Activated T-helper 17 cell treated with anti-CD3 and anti-CD28 coated beads, Interleukin-2, amount 50 U/mL, for 72 hours (primary cell): ENCODE measurements at regions not wholly inside any gene's neighbourhood (a gene's known extent, or its start where the extent isn't known, plus 50 kb on each side); places are given as distances from the start of the nearest gene placed in this dataset.

Experiments used
- ATAC-seq: fragments of 150-1000 bp; cut with Tn5 transposase; replicated peaks from 2 replicates; pipeline ENCODE4 v1.10.0; 2021; ENCODE audit warnings: mild to moderate bottlenecking, moderate library complexity
- H3K27ac Mint-ChIP-seq: one replicate; pipeline ENCODE4 v1.8.0; 2022; ENCODE audit warnings: mixed read lengths
- H3K27me3 Mint-ChIP-seq: one replicate; pipeline ENCODE4 v1.8.0; 2022; ENCODE audit warnings: mixed read lengths
- H3K36me3 Mint-ChIP-seq: one replicate; pipeline ENCODE4 v1.8.0; 2022; ENCODE audit warnings: low read depth, mild to moderate bottlenecking, mixed read lengths
- H3K4me1 Mint-ChIP-seq: one replicate; pipeline ENCODE4 v1.8.0; 2022; ENCODE audit warnings: mixed read lengths
- H3K4me3 Mint-ChIP-seq: one replicate; pipeline ENCODE4 v1.8.0; 2022; ENCODE audit warnings: mild to moderate bottlenecking, mixed read lengths
- H3K9me3 Mint-ChIP-seq: one replicate; pipeline ENCODE4 v1.8.0; 2022; ENCODE audit warnings: mixed read lengths

GRCh38 chr5:61719124-61719523, 387.1 kb downstream of the ZSWIM6 start:
- no peak for ATAC-seq
- Mint-ChIP-seq H3K4me1 (no peaks in the 10 kb centered on the region), H3K36me3 (no peaks in the 10 kb centered on the region), H3K27me3 (peaks cover 10% of the 10 kb centered on the region), H3K4me3 (no peak overlapping the region), H3K9me3 (no peaks in the 10 kb centered on the region), H3K27ac (no peak overlapping the region)

- Mint-ChIP-seq H3K27me3 (peaks cover 15% of the 10 kb centered on the region), H3K36me3 (no peaks in the 10 kb centered on the region), H3K27ac (no peak overlapping the region), H3K9me3 (no peaks in the 10 kb centered on the region), H3K4me3 (no peak overlapping the region), H3K4me1 (no peaks in the 10 kb centered on the region)
- no peak for ATAC-seq
Observed at GRCh38 chr5:61720829-61721228, 388.8 kb downstream of the ZSWIM6 start.

DNA sequence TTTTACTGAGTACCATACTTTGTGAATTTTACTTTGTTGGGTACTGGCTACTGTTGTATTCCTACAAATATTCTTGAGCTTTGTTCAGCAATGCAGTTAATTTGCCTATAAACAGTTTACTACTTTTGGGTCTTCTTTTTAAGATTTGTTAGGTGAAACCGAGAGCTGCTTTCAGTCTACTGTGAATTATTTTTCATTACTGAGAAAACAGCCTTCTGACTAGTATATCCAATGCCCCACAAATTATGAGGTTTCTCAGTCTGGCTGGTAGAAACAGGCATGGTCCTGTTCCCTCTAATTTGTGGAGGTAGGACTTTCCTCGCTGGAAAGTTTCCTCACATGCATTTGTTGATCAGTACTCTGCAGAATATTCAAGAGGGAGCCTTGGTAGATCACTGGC, 392.0 kb downstream of the ZSWIM6 start:
- Mint-ChIP-seq H3K27ac (no peak overlapping the region), H3K36me3 (no peaks in the 10 kb centered on the region), H3K27me3 (peaks cover 21% of the 10 kb centered on the region), H3K4me1 (no peaks in the 10 kb centered on the region), H3K4me3 (no peak overlapping the region), H3K9me3 (no peaks in the 10 kb centered on the region)
- no peak for ATAC-seq

GRCh38 chr5:61728287-61728686, 396.2 kb downstream of the ZSWIM6 start:
- H3K4me1 Mint-ChIP-seq: no peaks in the 10 kb centered on the region
- no peaks in the 10 kb centered on the region for H3K9me3 Mint-ChIP-seq
- H3K36me3 Mint-ChIP-seq: no peaks in the 10 kb centered on the region
- H3K27me3 Mint-ChIP-seq: peaks cover 42% of the 10 kb centered on the region
- H3K27ac Mint-ChIP-seq: no peak overlapping the region
- no peak overlapping the region for H3K4me3 Mint-ChIP-seq
- ATAC-seq: no peak

DNA sequence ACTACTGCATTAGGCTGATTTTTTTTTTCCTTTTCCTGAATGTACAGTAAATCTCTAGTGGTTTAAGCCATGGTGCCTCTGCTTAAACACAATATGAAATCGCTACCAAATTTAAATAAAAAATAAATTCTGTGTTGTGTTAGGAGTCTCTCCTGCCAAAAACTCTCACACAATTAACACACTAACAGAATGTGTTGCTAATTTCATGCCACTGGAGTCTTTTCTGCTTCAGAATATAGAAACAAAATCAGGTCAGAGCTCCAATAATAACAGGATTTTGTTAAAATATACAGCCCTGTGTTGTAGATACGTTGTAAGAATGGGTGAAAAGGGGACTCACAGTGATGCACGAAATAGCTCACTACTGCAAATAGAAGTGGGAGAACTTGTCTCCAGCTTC, 398.8 kb downstream of the ZSWIM6 start:
- H3K4me3 Mint-ChIP-seq: no peak overlapping the region
- H3K27me3 Mint-ChIP-seq: peaks cover 35% of the 10 kb centered on the region
- no peak overlapping the region for H3K27ac Mint-ChIP-seq
- no peaks in the 10 kb centered on the region for H3K9me3 Mint-ChIP-seq
- H3K4me1 Mint-ChIP-seq: no peaks in the 10 kb centered on the region
- no peaks in the 10 kb centered on the region for H3K36me3 Mint-ChIP-seq
- no peak for ATAC-seq

- no peak for ATAC-seq
- H3K4me1 Mint-ChIP-seq: no peaks in the 10 kb centered on the region
- H3K27me3 Mint-ChIP-seq: peaks cover 32% of the 10 kb centered on the region
Observed at GRCh38 chr5:61731267-61731945, 399.3 kb downstream of the ZSWIM6 start.

GRCh38 chr5:61731946-61732314, 399.9 kb downstream of the ZSWIM6 start:
- Mint-ChIP-seq H3K27ac (no peak overlapping the region), H3K4me1 (no peaks in the 10 kb centered on the region), H3K36me3 (no peaks in the 10 kb centered on the region), H3K9me3 (no peaks in the 10 kb centered on the region), H3K4me3 (no peak overlapping the region), H3K27me3 (peaks cover 28% of the 10 kb centered on the region)
- ATAC-seq: no peak

More at GRCh38 chr5:61731267-61731945, 399.3 kb downstream of the ZSWIM6 start:
- no peak overlapping the region for H3K4me3 Mint-ChIP-seq
- no peaks in the 10 kb centered on the region for H3K36me3 Mint-ChIP-seq
- H3K9me3 Mint-ChIP-seq: no peaks in the 10 kb centered on the region
- H3K27ac Mint-ChIP-seq: no peak overlapping the region

- no peak for ATAC-seq
- Mint-ChIP-seq H3K4me3 (no peak overlapping the region), H3K27me3 (peaks cover 28% of the 10 kb centered on the region), H3K9me3 (no peaks in the 10 kb centered on the region), H3K4me1 (no peaks in the 10 kb centered on the region), H3K36me3 (no peaks in the 10 kb centered on the region), H3K27ac (no peak overlapping the region)
Observed at GRCh38 chr5:61732369-61732768, 400.3 kb downstream of the ZSWIM6 start.

- no peaks in the 10 kb centered on the region for H3K4me1 Mint-ChIP-seq
- no peak overlapping the region for H3K27ac Mint-ChIP-seq
- H3K27me3 Mint-ChIP-seq: peaks cover 28% of the 10 kb centered on the region
- H3K4me3 Mint-ChIP-seq: no peak overlapping the region
- H3K9me3 Mint-ChIP-seq: no peaks in the 10 kb centered on the region
- no peaks in the 10 kb centered on the region for H3K36me3 Mint-ChIP-seq
- no peak for ATAC-seq
Observed at GRCh38 chr5:61732796-61733195, 400.7 kb downstream of the ZSWIM6 start.

- H3K27ac Mint-ChIP-seq: no peak overlapping the region
- peaks cover 27% of the 10 kb centered on the region for H3K27me3 Mint-ChIP-seq
- no peaks in the 10 kb centered on the region for H3K4me1 Mint-ChIP-seq
- H3K4me3 Mint-ChIP-seq: no peak overlapping the region
- H3K36me3 Mint-ChIP-seq: no peaks in the 10 kb centered on the region
- ATAC-seq: no peak
- H3K9me3 Mint-ChIP-seq: no peaks in the 10 kb centered on the region
Observed at GRCh38 chr5:61734001-61734400, 401.9 kb downstream of the ZSWIM6 start.

- no peak overlapping the region for H3K4me3 Mint-ChIP-seq
- H3K9me3 Mint-ChIP-seq: no peaks in the 10 kb centered on the region
- H3K4me1 Mint-ChIP-seq: no peaks in the 10 kb centered on the region
- H3K27ac Mint-ChIP-seq: no peak overlapping the region
- peaks cover 21% of the 10 kb centered on the region for H3K27me3 Mint-ChIP-seq
- no peaks in the 10 kb centered on the region for H3K36me3 Mint-ChIP-seq
- no peak for ATAC-seq
Observed at GRCh38 chr5:61734966-61735365, 402.9 kb downstream of the ZSWIM6 start.

DNA sequence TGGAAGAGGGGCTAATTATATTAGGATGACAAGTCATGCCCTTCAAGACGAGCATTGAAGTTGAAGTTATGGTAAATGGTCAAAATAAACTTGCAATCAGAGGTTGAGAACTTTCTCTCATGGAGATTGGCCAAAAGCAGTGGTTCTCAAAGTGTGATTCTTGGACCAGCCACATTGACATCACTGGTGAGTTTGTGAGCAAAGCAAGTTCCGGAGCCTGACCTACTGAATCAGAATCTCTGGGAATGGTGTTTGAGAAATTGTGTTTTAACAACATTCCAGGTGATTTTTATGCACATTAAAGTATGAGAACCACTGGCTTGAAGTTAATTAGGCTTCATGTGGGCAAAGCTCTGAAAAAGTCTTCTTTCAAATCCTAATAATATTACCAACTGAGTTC, 403.5 kb downstream of the ZSWIM6 start:
- no peak for ATAC-seq
- H3K36me3 Mint-ChIP-seq: no peaks in the 10 kb centered on the region
- no peaks in the 10 kb centered on the region for H3K4me1 Mint-ChIP-seq
- H3K4me3 Mint-ChIP-seq: no peak overlapping the region
- no peak overlapping the region for H3K27ac Mint-ChIP-seq
- peaks cover 20% of the 10 kb centered on the region for H3K27me3 Mint-ChIP-seq
- no peaks in the 10 kb centered on the region for H3K9me3 Mint-ChIP-seq

DNA sequence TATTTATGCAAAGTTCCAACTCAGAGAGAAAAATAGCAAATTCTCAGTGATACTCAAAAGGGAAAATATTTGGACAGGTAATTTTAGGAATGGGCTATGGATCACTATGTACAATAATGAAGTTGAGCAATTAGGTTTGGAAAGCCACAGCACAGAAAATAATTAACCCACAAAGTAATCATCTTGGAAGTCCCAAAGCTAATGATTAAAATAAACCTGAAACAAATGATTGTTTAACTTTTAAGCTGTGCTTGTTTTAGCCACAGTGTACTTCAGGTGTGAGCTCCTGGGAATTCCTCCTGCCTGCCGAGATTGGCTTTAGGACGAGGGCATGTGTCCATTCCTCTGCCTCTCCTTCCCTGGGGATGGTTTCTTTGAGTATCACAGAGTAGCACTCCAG, 403.9 kb downstream of the ZSWIM6 start:
- Mint-ChIP-seq H3K9me3 (no peaks in the 10 kb centered on the region), H3K27me3 (peaks cover 17% of the 10 kb centered on the region), H3K4me3 (no peak overlapping the region), H3K27ac (no peak overlapping the region), H3K4me1 (no peaks in the 10 kb centered on the region), H3K36me3 (no peaks in the 10 kb centered on the region)
- ATAC-seq: no peak

DNA sequence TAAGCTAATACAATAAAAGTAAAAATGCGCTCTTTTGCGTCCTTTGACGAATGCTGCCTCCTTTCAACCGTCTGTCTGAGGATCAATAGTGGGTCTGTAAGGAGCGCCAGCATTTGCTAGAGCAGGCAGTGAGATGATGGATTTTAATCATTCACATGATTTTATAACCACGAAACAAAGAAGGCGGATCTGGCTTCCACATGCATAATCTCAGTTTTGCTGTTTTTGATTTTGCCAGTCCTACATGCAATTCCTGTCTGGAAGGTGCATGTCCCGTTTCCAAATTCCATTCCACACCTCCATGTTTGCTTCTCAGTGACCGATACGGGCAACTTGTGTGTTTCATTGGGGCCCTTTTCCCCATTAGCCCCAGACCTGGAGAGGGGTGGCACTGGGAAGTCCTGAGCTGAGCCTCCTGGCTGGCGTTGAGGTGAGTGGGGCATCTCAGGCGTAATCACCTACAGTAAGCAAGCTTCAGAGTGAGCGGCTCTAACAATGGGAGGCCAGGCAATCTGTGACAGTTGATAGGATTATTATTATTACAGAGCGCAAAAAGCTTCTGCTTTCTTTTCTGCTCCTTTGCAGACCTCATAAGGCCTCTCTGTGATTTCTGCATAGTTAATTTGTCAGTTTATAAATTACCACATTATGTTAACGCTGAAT, 405.4 kb downstream of the ZSWIM6 start:
- H3K36me3 Mint-ChIP-seq: no peaks in the 10 kb centered on the region
- H3K4me3 Mint-ChIP-seq: no peak overlapping the region
- ATAC-seq: no peak
- H3K4me1 Mint-ChIP-seq: no peaks in the 10 kb centered on the region
- H3K27ac Mint-ChIP-seq: no peak overlapping the region
- H3K27me3 Mint-ChIP-seq: peaks cover 9% of the 10 kb centered on the region
- H3K9me3 Mint-ChIP-seq: no peaks in the 10 kb centered on the region

- no peaks in the 10 kb centered on the region for H3K4me1 Mint-ChIP-seq
- H3K27ac Mint-ChIP-seq: no peak overlapping the region
- H3K4me3 Mint-ChIP-seq: no peak overlapping the region
- H3K36me3 Mint-ChIP-seq: no peaks in the 10 kb centered on the region
- H3K27me3 Mint-ChIP-seq: peaks cover 6% of the 10 kb centered on the region
- no peaks in the 10 kb centered on the region for H3K9me3 Mint-ChIP-seq
- ATAC-seq: no peak
Observed at GRCh38 chr5:61737964-61738340, 405.9 kb downstream of the ZSWIM6 start.
